GM10248 (cell line): ENCODE measurements at regions not wholly inside any gene's neighbourhood (a gene's known extent, or its start where the extent isn't known, plus 50 kb on each side); places are given as distances from the start of the nearest gene placed in this dataset.

Experiments
- CTCF ChIA-PET: fragments of 300-600 bp; sonication (Branson Sonifier 250); formaldehyde crosslinking; extraction: SDS; loops from one replicate; lab custom pipeline; 2021; ENCODE audit warnings: antibody characterized with exemption; lab: Yijun Ruan, JAX
- POLR2A ChIA-PET: fragments of 350-650 bp; sonication (Branson Sonifier 250); formaldehyde crosslinking; extraction: SDS; loops from one replicate; lab custom pipeline; 2020; ENCODE audit warnings: antibody characterized with exemption; lab: Yijun Ruan, JAX
- DNase-seq: peaks from one replicate; pipeline ENCODE4 v3.0.0; 2012; ENCODE audit errors: extremely low spot score
- CTCF ChIP-seq: IDR thresholded peaks from 2 replicates; pipeline ENCODE4 v1.5.1; 2012; ENCODE audit warnings: mild to moderate bottlenecking, low read depth; ENCODE audit errors: extremely low read depth, missing control alignments, control extremely low read depth

- ChIA-PET CTCF (no interaction called here), POLR2A (no interaction called here)
- no peak for DNase-seq
- TF ChIP-seq CTCF, result no peak
Observed at GRCh38 chr4:122555216-122555615, 65.7 kb downstream of the IL21 start.

- CTCF ChIA-PET, result no interaction called here
Observed at GRCh38 chr4:122553432-122553831, 67.4 kb downstream of the IL21 start.

DNA sequence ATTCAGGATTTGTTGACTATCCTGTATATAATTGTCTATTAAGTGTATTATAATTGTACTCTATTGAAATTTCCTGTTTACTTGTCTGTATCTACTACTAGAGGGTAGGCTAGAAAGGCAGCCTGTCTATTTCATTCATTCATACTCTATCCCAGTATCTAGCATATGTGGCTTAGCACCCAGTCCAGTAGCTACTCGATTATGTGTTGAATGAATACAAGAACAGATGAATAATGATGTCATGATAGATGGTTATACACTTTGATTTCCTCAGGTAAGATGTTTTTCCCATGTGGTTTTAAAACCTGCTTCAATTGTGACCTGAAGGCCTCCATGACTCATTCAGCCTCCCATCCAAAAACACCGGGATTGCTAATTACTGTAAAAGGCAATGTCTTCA lies 68.0 kb downstream of the IL21 start:
- TF ChIP-seq CTCF, result no peak
- POLR2A ChIA-PET, result no interaction called here
- no peak for DNase-seq
- CTCF ChIA-PET, result no interaction called here

More at GRCh38 chr4:122553432-122553831, 67.4 kb downstream of the IL21 start:
- DNase-seq, result no peak
- no peak for TF ChIP-seq CTCF
- POLR2A ChIA-PET, result no interaction called here

- TF ChIP-seq CTCF, result no peak
- CTCF ChIA-PET, result no interaction called here
- no peak for DNase-seq
- POLR2A ChIA-PET, result no interaction called here
Observed at GRCh38 chr4:122548886-122549630, 71.8 kb downstream of the IL21 start.

DNA sequence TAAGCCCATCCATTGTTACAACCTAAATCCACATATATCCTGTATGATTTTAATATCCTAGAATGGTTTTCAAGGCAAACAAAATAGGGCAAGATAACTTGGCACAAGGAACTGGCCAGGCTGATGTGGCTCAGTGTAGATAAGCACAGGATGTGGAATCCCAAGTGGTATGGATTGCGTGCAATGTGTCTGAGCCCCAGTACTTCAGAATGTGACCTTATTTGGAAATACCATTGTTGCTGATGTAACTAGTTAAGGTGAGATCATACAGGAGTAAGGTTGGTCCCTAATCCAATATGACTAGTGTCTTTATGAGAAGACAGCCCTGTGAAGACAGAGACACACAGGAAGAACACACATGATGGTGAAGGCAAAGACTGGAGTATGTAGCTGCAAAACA lies 72.4 kb downstream of the IL21 start:
- CTCF ChIA-PET, result interaction anchor here (2.5 kb wide), 1 partner anchor 30 kb away, joined by 13 read pairs; no protein-coding TSS in a partner anchor
- no peak for DNase-seq
- no peak for TF ChIP-seq CTCF

GRCh38 chr4:122542411-122543236 lies 78.2 kb downstream of the IL21 start:
- ChIA-PET POLR2A (interaction anchor here (0.6 kb wide), 1 partner anchor 187 kb away, joined by 4 read pairs; no protein-coding TSS in a partner anchor), CTCF (interaction anchor here (0.8 to 3.5 kb wide), 3 partner anchors 12 to 392 kb away, joined by 3 to 12 read pairs (median 3); no protein-coding TSS in a partner anchor)

More for the DNA sequence above, 72.4 kb downstream of the IL21 start:
- POLR2A ChIA-PET, result no interaction called here

More at GRCh38 chr4:122542411-122543236, 78.2 kb downstream of the IL21 start:
- DNase-seq, result peak; percentile 35
- TF ChIP-seq CTCF, result no peak
